ENCODE measurements at regions not wholly inside any gene's neighbourhood (a gene's known extent, or its start where the extent isn't known, plus 50 kb on each side); places are given as distances from the start of the nearest gene placed in this dataset.

DNA sequence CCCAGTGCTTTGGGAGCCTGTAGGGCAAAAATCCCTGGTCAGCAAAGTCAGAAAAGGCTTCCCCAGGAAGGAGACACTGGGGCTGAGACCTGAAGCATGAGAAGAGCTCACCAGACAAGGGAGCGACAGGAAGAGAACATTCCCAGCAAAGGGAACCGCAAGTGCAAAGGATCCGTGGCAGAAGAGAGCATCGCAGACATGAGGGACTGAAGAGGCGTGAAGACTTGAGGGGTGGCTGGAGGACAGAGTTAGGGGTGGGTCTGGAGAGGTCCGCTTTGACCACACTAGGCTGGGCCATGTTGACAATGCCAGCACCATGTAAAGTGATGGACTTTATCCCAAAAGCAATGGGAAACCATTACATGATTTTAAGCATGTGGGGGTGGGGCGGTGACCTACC, 128.1 kb upstream of the IRX3 start:
- DNase-seq (ENCODE audit: low read depth): no peak

DNA sequence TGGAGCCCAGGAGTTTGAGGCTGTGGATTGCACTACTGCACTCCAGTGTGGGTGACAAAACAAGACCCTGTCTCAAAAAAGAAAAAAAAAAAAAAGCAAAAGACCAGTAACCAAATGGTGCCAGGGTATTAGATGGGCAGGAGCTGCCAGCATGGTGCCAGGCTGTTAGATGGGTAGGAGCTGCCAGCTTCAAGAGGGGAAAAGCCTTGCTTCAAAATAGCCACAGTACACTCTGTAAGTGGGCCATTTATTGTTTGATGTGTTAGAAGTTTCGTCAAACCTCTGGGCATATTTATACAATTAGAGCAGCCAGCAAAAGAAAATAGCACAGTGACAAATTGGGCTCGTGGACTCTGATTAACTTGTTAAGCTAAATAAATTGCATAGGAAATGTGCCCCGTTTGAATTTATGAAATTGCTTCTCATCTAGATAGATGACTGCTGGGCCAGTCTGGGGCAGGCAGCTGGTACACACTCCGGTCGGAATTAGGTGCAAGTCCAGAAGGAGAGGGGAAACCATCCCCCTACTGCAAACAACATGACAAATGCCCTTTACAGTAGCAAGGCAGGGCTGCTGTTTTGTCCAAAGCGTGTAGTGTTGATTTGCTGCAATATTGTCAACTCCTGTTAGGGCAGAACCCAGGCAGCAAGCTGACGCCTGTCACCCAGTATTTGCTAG, 126.3 kb upstream of the IRX3 start:
- DNase-seq (ENCODE audit: low read depth): no peak

DNA sequence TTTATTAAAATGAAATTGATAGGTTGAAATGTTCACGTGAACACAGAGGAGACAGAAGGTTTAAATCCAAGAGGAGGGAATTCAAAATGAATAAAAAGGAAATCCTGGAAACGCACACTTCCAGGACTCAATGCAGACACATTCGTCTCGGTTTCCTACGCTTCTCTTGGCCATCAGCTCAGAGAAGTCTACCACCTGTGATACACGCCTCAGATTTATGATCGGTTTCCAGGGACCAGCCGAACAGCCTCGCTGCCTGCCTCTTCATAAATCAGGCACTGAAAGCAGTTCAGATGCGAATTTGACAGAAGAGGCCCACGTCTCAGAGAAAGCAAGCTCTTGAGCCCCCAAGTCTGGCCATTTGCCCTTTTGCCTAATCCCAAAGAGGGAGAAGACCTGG, 125.5 kb upstream of the IRX3 start:
- no peak for DNase-seq (ENCODE audit: low read depth)

DNA sequence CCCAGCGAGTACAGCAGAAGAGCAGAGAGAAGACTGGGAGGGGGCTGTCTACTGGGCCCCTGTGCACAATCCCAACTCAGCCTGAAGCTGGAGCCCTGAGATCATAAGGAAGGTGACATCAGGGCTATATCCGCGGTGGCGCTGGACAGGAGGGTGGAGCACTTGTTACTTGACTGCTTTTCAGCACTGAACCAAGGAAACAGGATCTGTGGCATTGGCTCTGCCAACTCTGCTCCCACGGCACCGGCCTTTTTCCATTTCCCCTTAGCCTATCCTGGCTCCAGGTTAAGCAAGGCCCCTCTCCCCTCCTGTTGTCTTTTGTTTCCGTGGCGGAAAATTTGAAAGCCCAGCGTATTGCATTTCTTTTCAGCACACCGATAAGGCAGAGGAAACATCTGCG, 125.0 kb upstream of the IRX3 start:
- no peak for DNase-seq (ENCODE audit: low read depth)

DNA sequence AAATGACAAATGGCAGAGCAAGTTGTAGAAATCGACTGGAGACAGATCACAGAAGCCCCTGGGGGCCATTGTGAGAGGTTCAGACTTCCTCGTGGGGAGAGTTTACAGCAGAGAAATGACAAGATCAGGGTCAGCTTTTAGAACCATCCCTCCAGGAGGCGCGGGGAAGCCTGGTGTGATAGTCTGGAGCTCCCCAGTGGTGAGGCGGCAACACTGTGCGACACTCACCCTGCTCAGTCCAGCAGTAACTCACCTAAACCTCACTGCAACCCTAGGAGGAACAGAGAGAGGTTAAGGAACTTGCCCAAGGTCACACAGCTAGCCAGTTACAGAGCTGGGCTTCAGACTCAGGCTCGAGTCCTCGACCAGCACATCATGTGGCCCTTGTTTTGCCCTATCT, 123.4 kb upstream of the IRX3 start:
- DNase-seq (ENCODE audit: low read depth): no peak

DNA sequence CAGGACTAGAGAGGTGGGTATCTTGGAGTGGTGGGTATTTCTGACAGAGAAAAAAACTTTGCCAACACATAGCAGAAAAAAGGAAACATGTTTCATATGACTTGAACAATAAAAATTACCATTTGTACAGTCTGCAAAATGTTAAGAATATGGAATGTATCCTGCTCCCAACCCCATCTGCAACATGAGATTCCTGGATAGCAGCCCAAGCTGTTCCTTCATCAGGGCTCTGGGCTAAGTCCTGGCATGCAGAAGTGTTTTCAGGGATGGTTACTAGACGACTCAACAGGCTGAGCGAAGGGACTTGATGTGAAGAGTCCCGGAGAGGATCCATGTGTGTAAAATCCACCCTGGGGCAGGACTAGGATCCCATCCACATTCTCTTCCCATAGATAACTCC, 121.0 kb upstream of the IRX3 start:
- peak; percentile 43 for DNase-seq (ENCODE audit: low read depth)

DNA sequence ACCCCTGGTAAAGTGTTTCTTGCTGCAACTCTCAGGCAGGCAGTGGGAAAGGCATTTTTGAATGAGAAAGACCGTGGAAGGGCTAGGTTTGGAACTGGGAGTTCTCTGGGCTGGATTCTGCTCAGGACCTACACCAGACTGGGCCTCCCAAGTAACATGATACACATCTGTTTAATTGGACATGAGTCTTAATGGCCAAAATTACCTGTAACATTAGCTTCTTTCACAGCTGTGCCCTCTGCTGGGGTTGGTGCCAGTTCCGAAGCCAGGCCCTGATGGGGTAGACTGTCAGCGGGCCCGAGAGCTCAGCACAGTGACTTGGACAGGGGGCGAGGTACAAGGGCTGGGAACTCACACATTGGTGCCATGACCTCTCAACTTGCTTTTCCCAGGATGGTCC, 118.9 kb upstream of the IRX3 start:
- DNase-seq (ENCODE audit: low read depth): no peak

DNA sequence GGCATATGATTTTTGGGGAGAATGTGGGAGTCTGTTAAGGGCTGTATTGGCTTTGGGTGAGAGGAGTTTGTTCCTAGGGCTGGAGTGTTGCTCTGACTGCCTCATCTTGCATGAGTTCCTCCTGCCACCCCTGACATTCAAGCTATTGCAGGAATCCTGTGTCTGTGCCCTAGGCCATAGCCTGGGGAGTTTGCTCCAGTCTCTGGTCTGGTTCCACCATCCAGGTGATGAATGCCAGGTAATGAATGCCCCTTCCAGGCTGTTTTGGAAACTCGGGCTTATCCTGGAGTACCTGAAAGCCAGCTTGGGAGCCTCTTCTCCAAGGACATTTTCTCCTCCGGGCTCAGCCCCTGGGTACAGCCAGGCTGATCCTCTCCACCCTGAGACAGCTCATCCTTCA, 117.0 kb upstream of the IRX3 start:
- DNase-seq (ENCODE audit: low read depth): no peak

DNA sequence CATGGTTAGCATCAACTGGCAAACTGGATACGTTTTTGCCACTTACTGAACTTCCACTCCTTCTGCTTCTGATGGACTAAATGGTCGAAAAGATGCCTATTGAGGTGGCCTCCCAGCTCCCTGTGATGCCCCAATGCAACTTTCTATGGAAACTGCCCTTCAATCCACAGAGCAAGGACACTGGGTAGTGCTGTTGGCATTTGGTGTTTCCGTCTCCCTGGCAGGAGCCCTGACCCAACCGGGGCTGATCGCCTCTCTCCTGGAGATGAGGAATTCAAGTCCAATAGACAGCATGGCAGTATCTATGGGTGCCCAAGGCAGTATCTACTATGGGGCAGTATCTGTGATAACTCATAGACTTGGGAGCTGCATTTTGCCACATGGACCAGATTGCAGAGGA, 116.3 kb upstream of the IRX3 start:
- no peak for DNase-seq (ENCODE audit: low read depth)

DNA sequence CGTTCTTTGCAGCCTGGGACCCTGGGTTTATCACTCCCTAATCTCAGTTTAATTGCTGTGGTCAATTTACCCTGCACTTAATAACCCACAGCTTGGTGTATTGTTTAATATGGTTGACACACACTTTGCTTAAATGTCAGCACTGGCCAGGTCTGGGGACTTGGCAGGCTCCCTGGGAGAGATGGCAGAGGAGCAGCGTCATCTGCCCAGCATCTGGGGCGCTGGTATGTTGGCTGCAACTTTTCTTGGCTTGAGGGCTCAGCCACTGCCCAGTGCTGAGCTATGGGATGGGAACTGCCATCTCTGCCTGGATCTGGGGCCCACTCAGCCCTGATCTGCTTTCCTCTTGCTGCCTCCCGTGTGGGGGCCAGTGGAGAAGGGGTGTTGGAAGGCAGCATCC, 115.7 kb upstream of the IRX3 start:
- DNase-seq (ENCODE audit: low read depth): peak; percentile 93

DNA sequence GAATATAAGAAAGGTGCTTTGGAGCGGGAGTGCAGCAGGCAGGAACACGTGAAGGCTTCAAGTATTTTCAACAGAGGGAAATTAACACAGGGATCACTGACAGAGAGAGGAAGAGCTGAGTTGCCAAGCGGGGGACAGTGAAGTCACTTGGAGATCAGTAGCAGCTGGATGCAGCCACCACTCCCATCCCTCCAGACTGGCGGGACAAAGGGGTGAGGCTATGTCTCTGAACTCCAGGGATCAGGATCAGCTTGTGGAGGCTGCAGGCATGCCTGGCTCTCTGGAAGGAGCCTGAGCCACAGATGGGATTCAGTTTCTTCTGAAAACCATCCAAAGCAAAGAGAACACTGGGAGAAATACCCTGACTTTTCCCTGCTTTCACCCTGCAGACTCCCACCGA, 113.7 kb upstream of the IRX3 start:
- no peak for DNase-seq (ENCODE audit: low read depth)

DNA sequence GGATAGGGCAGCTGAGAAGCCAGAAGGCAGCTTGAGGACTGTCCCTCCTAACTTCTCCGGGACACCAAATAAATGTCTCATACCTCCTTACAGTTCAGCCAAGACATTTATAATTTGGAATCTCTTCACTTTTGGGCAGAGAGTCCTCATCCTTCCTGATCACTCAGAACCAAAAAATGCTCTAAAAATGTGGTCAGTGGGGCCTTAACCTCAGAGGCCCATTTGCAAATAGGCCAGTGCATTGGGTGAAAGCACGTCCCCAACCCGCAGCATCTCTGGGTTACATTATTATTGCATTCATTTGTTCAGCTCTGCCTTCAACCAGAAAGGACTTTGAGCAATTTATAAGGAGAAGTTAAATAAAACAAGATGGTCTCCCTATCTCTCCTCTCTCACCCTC, 112.4 kb upstream of the IRX3 start:
- DNase-seq (ENCODE audit: low read depth): peak; percentile 58

DNA sequence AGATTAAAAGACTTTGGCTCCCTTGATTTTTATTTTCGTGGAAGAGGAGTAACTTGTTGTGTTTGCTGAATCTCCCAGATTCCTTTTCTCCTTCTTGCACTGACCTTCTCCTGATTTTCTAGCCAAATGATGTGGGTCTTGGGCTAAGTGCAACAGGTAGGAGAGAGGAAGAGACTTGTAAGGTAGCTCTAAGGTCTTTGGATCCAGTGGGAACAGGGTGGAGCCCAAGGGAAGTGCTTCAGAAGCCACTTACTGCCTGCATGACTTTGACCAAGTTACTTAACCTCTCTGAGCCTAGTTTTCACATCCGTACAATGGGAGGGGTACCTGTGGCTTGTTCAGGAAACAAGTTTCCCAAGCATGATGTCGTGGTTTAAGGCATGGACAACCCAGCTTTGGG, 111.3 kb upstream of the IRX3 start:
- no peak for DNase-seq (ENCODE audit: low read depth)

DNA sequence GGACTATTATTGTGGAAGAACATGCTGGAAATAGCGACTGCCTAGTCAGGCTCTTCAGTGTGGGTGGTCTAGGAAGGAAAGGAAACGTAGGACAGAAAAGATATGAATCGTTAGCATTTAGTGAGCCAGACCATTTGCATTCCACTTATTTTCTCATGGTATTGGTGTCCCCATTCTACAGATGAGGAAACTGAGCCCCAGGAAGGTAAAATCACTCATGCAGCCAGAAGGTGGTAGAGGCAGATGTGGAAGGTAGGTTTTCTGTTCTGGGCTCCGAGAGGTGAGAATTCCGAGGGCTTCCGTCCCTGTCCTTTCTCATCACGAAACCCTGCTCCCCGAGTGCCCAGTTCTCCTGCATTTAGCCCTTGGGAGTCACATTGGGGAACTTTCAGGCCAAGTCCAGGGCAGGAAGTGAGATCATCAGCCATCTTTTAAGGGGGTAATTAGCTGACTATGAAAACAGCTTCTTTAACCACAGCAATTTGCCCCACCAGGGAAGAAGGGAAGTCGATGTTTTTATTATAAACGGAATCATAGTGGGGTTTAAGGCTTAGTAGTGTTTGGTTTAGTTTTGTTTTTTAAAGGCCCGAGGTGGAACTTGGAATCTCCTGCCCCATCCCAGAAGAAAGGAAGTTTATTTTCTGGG, 110.7 kb upstream of the IRX3 start:
- peak; percentile 87 for DNase-seq (ENCODE audit: low read depth)

DNA sequence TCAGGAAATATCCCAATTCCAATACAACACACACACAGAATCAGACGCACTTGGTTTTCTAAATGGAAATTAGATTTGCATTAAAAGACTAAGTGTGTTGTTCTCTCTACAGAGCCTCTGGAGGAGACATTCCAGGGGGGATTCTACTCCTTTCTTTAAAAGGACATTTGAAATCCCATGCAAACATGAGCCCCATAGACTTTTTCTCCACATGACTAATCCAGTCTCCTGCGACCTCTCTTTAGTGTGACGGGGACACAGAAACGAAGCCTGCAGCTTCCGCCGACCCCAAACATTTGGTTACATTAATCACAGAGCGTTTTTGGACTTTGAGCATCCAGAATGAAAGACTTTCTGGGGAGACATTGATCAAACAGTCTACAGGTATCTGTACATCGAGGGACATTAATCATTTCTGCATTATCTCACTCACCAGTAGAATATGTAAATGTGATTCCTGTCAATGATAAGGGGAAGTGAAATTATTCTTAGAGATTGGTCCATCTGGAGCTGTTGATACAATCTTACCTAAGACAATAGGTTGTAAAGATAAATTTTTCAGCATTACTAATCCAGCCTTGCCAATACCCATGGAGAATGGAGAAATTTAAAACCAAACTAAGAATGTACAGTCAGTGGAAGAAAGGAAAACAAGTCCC, 103.4 kb upstream of the IRX3 start:
- DNase-seq (ENCODE audit: low read depth): no peak

DNA sequence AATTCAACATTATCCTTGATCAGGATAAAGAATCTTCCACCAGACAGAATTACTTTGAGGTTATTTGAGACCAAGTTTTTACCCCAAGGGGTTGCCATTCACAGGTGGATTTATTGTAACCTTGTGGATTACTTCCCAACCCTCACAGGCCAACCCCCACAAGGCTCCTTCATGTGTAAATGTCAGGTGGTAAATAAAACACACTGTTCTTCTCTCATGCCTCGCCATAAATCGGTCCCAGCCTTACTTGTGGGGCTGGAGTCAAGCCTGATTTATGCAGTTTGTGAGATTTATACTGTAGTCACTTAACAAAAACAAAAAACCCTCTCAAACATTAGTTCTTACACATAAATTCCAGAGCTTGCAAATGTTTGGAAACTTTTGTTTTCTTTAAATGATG, 98.6 kb upstream of the IRX3 start:
- DNase-seq (ENCODE audit: low read depth): no peak

DNA sequence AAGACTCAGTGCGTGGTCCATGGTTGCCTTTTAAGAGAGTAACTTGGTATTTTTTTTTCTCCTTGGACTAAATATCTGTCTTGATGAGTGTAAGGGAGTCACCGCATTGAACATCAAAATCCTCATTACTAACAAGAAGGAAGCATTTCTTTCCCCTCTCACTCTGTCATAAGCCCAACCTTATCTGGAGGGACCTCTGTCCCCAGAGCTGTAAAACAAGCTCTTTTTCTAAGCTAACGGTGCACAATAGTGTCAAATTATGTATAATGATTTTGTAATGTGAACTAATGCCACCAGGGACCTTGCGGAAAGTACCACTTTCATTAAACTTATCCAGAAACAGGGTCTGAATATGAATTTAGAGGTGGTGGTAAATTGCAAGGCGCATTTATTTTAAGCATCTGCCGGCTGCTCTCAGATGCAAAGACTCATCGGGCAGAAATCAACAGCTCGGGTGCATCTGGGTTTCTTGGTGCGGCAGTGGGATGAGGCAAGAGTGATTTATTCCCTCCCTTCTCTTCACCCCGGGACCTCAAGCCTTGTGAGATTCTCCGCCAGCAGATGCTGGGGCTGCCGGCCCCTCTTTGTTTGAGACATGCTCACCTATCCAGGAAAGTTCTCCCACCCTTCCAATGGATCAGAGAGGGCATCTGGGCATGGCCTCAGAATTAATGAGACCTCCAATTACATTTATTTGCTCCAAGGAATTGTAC, 95.2 kb upstream of the IRX3 start:
- DNase-seq (ENCODE audit: low read depth): no peak

DNA sequence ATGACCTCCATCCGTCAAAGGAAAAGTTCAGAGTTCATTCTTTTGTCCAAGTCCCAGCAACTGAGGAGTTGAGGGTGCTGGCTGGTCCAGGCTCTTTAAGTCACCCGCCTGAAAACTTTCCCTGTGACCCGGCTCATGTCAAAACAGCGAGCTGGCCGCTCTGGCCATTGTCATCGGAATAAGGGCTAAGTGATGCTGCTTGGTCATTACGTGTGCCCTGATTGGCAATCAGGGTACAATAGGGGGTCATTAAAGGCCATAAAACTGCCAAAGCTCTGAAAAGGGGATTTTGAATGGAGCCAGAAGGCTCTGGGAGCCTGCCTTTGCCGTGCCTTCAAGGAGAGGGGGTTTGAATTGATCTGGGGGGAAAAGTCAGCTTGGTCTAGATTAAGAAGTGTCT, 88.5 kb upstream of the IRX3 start:
- DNase-seq (ENCODE audit: low read depth): no peak

DNA sequence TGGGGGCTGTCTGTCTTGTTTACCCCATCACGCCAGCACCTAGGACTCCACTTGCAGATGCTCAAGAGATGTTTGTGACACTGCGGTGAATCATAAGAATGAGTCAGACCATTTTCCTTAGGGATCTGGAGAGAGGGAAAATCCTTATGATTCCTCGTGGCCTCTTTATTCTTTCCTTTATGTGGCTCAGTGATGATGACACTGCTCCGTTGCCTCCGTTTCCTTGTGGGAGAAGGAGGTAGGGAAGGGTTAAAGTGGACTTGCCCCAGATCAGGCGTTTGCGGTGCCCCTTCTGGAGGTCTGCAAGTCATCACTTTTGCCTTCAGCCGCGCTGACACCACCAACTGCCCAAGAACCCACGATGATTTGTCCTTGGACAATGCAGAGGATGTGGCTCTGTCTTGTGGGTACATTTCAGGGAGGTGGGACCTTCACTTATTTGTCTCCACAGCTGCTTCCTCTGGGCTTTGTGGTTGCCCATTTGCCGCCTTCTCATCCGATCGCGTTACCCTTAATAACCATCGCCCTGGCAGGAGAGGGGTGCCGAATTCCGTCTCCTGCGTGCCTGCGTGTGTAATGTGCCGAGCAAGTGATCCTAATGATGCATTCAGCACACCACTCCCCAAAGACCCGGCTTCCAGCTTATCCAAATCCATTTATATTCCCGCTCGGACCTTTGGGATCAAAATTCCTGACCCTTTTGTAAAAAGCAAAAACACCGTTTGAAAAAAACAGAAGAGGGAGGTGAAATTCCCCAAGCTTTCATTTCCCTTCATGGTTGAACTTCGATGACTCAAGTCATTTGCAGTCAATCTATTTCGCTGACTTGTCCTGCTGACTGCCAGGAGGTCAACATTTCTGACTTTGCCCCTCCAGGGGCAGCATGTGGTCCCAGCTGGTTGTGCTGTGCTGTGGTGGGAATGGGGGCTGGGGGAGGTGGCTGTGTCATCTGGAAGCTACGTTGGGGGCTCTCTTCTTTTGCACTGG, 87.2 kb upstream of the IRX3 start:
- peak; percentile 93 for DNase-seq (ENCODE audit: low read depth)

DNA sequence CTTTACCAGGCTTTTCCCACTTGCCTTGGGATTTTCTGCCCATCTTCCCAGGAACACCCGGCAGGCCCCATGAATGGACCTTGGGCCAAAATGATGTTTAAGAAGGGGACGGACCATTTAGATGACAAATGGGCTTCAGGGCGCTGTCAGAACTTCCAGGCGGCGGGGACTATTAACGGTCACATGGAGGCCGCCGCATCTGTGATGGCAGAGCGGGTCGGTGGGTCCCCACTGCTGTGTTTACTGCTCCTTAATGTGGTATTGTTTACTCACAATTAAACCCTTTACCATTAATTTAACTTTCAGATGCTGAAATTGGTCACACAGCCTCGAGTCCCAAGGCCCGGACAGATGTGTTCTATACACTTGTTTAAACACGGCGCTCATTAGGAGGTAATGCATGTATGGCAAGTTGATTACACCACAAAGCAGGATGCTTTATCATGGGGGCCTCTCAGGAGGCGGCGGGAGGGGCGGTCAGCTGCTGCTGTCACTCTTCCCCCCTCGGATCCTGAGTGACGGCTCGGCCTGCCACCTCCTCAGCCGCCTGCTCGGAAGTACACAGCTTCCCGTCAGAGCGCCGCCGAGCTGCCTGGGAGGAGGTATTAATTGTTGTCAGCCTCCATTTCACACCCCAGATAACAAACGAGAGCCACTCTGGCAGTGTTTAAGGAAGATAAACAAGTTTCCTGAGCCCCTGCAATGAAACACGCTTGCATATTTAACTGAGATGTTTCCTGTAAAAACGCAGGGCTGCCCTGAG, 83.9 kb upstream of the IRX3 start:
- no peak for DNase-seq (ENCODE audit: low read depth)

DNA sequence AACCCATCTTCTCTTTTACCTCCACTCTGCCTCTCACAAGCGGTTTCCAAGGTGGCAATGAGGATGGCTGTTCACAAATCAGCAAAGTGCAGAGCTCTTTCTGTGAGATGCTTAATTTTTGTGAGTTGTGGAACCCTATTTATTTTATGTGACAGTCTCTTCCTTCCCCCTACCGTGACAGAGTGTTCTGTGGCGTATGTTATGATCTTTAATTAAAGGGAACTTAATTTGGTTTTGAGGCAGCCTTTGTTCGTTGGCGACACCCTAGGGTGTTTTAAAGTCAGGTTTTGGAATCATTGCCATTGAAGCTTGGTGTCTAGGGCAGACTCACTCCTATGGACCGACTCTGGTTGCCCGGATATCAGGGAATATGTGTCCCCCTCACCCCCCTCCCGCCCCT, 83.3 kb upstream of the IRX3 start:
- no peak for DNase-seq (ENCODE audit: low read depth)
